ENCODE measurements at regions not wholly inside any gene's neighbourhood (a gene's known extent, or its start where the extent isn't known, plus 50 kb on each side); places are given as distances from the start of the nearest gene placed in this dataset.

DNA sequence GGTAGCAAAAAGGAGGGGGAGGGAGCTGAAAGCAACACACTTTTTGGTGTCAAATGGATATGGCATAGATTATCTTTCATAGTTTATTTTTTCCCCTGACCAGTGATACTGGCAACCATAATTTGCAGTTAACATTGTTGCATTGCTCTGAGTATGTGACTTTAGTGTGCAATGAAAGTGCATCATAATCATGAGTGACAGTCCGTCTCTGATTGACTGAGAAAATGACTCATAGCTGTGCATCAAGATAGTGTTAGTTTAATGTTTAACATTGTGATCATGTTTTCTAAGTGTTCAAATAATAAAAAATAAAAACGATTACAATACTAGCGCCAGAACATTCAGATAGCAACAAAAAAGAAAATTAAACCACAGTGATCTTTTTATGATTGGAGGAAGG, 952.4 kb upstream of the TENM4 start:
- TF ChIP-seq POLR2A (IDR thresholded peaks at IDR 0.05) (no peak), EP300 (IDR thresholded peaks at IDR 0.05) (no peak)
- TF ChIP-seq, protein P1, sequence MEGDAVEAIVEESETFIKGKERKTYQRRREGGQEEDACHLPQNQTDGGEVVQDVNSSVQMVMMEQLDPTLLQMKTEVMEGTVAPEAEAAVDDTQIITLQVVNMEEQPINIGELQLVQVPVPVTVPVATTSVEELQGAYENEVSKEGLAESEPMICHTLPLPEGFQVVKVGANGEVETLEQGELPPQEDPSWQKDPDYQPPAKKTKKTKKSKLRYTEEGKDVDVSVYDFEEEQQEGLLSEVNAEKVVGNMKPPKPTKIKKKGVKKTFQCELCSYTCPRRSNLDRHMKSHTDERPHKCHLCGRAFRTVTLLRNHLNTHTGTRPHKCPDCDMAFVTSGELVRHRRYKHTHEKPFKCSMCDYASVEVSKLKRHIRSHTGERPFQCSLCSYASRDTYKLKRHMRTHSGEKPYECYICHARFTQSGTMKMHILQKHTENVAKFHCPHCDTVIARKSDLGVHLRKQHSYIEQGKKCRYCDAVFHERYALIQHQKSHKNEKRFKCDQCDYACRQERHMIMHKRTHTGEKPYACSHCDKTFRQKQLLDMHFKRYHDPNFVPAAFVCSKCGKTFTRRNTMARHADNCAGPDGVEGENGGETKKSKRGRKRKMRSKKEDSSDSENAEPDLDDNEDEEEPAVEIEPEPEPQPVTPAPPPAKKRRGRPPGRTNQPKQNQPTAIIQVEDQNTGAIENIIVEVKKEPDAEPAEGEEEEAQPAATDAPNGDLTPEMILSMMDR (IDR thresholded peaks at IDR 0.05), result no peak
